HL-60 (cell line): ENCODE measurements at regions not wholly inside any gene's neighbourhood (a gene's known extent, or its start where the extent isn't known, plus 50 kb on each side); places are given as distances from the start of the nearest gene placed in this dataset.

Source experiments
- CTCF ChIP-seq: IDR thresholded peaks from one replicate; pipeline ENCODE4 v1.5.1; 2011; ENCODE audit warnings: low read length, control low read depth, inconsistent platforms; ENCODE audit not compliant: insufficient read depth
- POLR2AphosphoS5 ChIP-seq: IDR thresholded peaks from 2 replicates; pipeline ENCODE4 v1.6.1; 2012; ENCODE audit warnings: low read depth
- REST ChIP-seq: IDR thresholded peaks from 2 replicates; pipeline ENCODE4 v1.6.1; 2012; ENCODE audit warnings: low read depth; ENCODE audit not compliant: insufficient replicate concordance

GRCh38 chr9:86507212-86507630, 153.0 kb upstream of the TUT7 start:
- TF ChIP-seq CTCF: no peak
- no peak for TF ChIP-seq REST
- TF ChIP-seq POLR2AphosphoS5: no peak
